Spleen (tissue), 7 donors: ENCODE measurements at regions not wholly inside any gene's neighbourhood (a gene's known extent, or its start where the extent isn't known, plus 50 kb on each side); places are given as distances from the start of the nearest gene placed in this dataset.

ENCODE experiments used
- POLR2AphosphoS5 ChIP-seq, 3 donors: sonication (generic); formaldehyde crosslinking; IDR thresholded peaks; one replicate each; pipeline ENCODE4 v1.5.1; 2017; ENCODE audit warnings: antibody characterized with exemption in 3 of 3
- TF ChIP-seq, protein P1 (sequence below), 11 experiments: fragments of 200-600 bp in 7 of 11; fragments of 450-650 bp in 4 of 11; sonication (generic) in 4 of 11; IDR thresholded peaks in 8 of 11; conservative IDR thresholded peaks in 3 of 11; 1 replicate in 7 of 11; 2 replicates in 4 of 11; pipeline versions ENCODE4 v1.4.0 to v1.8.0; 2016 to 2021; ENCODE audit warnings: antibody characterized with exemption in 11 of 11, inconsistent platforms in 4 of 11, mild to moderate bottlenecking in 1 of 11
- donor health status: DM: no; HTN: no; CAD: no; lungs with moderate emphysema.
- donor health status: DM: no; HTN: no; CAD: no.
- donor health status: DM: no; HTN: no; CAD: no.

DNA sequence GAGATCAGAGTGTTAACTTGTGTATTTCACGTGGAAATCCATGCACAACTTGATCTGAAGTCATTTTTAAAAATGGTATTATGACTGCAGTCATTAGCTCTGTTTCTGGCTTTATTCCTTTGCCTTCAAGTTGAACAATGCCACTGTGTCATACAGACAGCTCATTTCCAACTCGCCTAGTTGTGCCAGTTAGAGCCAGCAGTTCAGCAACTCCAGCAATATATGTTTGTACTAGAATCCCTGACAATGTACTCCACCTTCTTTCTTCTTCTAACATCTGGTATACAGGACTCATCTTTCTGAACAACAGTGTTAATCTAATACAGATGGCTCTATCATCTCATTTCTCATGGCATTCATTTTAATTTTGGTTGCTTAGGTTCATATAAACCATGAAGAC, 418.3 kb upstream of the POU3F2 start:
- TF ChIP-seq POLR2AphosphoS5 (IDR thresholded peaks at IDR 0.05) = no peak
- TF ChIP-seq, protein P1, sequence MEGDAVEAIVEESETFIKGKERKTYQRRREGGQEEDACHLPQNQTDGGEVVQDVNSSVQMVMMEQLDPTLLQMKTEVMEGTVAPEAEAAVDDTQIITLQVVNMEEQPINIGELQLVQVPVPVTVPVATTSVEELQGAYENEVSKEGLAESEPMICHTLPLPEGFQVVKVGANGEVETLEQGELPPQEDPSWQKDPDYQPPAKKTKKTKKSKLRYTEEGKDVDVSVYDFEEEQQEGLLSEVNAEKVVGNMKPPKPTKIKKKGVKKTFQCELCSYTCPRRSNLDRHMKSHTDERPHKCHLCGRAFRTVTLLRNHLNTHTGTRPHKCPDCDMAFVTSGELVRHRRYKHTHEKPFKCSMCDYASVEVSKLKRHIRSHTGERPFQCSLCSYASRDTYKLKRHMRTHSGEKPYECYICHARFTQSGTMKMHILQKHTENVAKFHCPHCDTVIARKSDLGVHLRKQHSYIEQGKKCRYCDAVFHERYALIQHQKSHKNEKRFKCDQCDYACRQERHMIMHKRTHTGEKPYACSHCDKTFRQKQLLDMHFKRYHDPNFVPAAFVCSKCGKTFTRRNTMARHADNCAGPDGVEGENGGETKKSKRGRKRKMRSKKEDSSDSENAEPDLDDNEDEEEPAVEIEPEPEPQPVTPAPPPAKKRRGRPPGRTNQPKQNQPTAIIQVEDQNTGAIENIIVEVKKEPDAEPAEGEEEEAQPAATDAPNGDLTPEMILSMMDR (IDR thresholded peaks at IDR 0.05 in 8 of 11, conservative IDR thresholded peaks at IDR 0.05 in 3 of 11) = no peak
